Renal cortical epithelial cell (primary cell): ENCODE measurements at regions not wholly inside any gene's neighbourhood (a gene's known extent, or its start where the extent isn't known, plus 50 kb on each side); places are given as distances from the start of the nearest gene placed in this dataset.

ENCODE experiments used
- DNase-seq: peaks from one replicate; pipeline ENCODE4 v3.0.0-alpha.2; 2011; ENCODE audit warnings: low read depth

DNA sequence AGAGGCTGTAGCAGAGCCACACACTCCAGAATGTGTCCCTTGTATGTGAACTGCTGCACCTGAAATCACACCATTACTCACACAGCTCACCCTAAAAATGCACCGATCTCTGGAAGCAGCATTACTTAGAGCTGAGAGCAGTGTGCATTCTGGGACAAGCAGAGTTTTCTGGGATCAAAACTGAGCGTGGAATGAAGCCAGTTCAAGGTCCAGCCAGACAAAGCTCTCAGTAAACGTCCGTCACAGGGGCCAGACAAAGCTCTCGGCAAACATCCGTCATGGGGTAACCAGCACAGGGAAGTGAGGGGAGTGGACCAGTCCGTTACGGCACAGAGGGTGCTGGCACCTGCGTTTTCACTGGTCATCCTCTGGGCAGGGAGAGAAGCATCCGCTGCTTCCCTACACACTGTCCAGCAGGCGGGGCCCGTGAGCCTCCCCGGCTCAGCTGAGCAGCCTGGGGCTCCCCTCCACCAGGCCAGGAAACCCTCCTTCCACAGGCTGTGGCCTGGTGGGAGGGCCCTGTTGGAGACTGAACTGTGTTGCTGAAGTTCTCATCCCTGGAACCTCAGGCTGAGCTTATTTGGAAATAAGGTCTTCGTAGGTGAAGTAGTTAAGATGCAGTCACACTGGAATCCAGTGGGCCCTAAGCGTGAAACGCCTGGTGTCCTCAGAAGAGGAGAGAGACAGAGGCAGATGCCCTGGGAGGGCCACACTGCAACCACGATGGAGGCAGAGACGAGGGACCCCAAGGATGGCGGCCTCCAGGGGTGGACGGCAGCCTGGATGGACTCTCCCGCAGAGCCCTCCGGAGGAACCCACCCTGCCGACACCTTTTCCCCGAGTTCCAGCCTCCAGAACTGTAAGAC, 883.9 kb downstream of the BRD1 start:
- DNase-seq, result no peak

DNA sequence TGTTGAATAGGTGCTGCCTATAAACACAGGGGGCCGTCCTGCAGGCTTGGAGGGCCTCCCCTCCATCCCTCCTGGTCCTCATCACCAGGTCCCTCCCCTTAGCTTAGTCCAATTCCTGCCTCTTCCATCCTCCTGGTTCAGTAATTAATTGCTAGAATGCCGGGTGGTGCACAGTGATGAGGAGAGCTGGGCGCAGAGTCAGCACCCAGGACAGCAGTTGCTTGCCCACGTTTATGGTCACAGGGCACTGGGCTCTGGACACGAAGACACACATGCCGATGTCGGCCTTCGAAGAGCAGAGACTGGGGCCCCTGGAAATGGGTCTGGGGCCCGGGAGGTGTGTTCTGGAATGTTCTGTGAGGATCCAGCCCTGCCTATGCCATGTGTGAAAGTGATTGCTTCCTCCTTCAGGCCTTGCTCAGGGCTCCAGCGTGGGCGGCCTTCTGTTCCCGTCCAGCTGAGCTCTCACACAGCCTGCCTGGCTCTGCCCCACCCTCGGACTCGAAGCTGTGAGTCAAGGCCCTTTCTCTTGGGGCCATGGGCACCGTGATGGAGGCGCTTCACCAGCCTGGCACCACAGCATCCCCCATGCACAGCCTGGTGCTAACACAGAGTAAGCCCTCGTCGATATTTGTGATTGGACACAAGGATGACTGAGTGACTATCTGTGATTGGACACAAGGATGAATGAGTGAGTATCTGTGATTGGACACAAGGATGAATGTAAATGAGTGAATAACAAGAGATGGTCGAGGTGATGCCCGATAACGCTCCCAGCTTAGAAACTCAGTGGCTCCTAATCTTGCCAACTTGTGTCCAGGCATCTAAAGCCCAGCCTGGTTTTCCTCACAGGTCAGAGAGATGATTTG, 884.7 kb downstream of the BRD1 start:
- DNase-seq, result no peak

DNA sequence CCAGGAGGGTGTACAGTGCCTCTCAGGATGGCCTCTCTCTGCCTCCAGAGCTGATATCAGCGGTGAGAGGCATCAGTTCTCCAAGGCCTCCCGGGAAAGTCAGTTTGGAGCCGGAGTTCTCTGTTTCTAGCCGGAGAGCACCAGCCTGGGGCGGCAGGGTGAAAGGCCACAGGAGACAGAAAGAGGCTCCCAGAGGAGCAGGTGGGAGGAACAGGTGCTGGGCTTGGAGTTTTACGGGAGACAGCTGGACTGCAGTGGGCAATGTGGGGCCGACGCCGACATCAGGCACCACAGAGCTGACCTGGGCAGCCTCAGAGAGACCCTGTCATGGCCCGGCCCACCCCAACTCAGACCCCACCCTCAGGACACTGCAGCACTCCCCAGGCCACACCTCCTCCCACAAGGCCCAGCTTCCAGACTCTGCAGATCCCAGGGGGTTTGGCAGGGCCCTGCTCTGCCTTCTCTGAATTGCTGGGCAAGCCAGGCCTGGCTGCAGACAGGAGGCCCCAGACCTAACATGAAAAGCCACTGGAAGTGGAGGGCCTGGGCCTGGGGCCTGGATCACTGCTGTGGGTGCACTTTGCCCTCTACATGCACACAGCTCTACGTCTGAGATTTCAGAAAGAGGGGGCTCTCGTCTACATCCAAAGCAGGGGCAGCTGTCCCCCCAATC, 885.6 kb downstream of the BRD1 start:
- no peak for DNase-seq

DNA sequence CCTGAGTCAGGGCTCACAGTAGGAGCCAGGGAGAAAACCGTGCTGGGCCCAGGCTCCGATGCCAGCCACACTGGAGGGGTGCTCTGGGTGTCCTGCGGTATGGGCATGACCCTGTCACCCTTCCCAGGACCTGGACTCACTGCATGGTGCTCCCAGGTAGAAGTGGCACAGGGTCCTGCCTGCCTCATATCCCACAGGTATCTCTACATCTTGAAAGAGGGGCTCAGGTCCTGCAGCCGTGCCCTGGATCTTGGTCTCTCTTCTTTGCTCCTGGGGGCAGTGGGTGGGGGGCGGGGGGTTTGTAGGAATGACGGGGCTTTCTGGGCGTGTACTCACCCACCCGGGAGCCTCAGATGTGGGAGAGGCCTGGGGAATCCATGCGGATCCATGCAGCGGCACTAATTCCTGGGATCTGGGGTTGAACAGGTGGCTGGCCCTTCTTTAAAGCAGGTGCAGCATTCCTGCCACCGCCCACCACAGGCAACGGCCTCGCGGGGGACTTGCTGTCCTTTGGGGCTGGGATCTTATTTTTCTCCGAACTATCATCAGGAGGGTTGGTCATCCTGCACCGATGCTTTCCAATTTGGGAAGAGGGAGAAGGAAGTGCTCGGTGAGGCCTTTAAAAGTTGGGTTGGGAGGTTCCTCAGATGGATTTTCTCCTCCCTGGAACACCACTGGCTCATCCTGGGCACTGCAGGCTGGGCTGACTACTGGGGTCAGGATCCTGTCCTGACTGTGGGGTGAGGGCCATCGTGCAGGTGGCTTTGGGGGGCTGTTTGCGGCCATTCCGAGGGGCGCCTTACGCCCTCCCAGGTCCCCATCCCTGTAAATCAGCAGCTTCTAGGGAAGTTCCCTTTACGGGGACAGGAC, 886.4 kb downstream of the BRD1 start:
- no peak for DNase-seq

DNA sequence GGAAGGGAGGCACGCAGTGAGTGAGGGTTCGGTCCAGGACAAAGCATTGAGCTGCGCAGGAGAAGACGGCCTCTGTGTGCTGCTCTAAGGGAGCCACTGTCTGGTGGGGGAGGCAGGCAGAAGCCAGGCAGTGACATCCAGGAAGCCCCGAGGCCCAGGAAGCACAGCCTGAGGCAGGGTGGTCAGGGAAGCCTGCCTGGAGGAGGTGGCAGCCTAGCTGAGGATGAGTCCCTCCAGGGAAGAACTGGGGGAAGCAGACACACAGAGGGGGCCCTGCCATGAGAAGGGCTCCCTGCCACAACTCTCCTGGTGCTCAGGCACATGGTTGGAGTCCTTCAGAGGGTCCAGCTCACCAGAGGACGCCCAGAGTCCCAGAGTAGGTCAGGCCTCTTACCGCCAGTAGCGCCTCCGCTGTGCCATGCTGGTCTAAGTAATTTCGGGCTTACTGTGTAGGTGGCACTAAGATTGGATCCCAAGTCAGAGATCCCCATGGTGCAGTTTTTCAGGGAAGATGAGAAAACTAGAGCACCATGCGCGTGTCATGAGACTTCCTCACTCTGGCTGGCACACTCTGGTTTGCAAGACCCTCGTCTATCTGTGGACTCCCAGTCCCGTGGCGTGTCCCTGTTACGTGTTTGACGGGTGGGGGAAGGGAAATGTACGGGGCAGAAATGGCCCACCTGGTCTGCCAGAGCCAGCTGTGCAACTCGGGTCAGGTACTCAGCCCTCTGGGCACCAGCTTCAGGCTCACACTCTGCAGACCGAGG, 887.2 kb downstream of the BRD1 start:
- no peak for DNase-seq

DNA sequence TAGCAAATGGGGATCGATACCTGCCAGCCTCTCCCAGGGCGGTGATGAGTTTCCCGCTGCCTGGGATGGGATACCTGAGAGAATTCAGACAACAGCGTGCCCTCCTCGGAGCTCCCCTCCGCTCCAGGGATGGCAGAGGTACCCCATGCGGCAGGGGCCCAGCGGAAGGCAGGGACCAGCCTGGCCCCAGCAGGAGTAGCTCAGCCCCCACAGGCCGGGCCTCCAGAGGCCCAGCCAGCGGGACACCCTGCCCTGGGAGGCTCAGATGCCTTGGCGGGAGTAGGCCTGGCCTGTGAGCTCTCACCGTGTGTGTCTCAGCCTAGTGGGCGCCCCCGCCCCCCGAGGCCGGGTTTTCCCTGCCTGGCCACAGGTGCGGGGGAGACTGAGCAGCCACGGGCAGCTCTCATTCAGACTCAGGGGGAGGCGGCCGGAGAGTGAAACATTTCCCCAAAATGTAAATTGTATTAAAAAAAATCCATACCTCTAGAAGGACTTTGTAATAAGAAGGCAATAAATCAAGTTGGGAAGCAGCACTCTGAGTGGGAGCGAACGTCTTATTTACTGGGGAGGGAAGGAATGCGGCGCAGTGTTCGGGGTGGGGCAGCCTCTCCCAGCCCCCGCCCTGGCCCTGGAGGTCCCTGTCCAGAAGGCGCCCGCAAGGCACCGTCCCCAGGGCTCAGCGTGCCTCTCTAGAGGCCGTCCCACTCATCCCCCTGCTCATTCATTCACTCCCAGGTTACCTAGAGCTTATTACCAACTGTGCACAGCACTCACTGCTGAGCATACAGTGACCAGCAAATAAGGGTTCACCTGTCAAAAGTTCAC, 888.0 kb downstream of the BRD1 start:
- DNase-seq, result no peak

DNA sequence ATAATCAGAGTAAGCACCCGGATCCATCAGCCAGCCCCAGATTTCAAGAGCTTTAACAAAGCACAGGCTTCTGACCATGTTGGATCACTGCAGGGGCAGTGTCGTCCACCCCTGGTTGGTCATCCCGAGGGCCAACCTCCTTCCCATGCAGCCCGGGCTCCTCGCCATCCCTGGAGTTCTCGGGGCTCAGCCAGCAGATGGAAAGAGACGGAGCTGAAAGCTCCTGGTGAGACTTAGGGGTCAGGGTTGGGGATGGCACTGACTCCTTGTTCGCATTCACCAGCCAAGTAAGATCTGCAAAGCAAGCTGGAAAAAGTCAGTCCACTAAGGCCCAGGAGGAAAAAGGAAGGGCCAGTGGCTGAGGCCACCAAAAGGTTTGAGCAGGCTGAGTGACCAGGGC, 888.9 kb downstream of the BRD1 start:
- DNase-seq, result no peak

DNA sequence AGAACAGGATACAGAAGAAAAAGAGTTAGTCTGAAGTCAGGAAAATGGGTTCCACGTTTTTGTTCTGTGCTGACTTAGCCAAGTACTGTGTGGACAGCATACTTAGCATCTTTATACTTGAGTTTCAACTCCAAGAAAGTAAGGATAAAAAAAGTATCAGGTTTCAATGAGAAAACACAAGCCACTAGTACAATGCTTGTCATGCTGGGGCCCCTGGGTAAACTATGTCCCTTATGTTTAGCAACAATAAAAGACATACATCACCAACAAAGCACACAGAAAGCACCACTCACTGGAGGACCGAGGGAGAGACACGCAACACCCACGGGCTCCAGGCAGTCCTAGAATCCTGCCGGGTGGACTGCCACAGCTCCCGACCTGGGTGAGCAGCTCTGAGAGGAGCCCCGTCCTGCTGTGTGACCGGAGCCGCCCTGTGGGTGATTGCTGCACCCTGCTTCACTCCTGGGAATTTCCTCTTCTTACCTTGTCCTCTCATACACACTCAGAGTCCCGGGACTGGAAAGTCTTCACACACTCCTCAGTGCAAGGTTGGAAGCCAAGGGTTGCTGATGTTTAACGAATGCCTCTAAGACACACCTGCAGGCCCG, 890.5 kb downstream of the BRD1 start:
- no peak for DNase-seq

DNA sequence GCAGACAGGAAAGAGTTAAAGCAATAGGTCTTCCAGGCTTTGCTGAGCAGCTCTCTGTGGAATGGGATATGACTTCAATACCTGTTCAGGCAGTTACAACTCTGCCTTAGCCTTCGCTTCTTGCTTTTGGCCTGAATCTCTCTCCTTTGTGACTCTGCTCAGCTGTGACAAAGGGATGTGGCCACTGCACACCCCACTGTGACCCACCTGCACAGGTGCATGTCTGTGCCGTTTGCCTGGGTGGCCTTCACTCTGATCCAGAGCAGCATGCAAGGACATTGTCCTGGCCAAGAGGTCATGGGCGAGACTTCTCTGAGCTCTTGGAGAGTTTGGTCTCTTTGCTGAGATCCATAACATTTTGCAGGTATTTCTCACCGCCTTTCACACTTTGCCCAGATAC, 891.3 kb downstream of the BRD1 start:
- no peak for DNase-seq

DNA sequence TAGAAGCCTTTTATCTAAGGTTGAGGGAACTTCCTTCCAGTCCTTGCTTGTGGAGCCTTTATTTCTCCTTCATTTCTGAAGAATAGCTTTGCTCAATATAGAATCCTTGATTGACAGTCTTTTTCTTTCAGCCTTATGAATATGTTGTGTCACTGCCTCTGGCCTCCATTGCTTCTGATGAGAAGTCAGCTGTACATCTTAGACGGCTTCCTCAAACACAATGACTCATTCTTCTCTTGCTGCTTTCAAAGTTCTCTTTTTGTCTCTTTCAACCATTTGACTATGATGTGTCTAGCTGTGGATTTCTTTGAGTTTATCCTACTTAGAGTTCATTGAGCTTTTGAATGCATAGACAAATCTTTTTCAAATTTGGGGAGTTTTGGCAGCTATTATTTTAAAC, 893.2 kb downstream of the BRD1 start:
- no peak for DNase-seq

DNA sequence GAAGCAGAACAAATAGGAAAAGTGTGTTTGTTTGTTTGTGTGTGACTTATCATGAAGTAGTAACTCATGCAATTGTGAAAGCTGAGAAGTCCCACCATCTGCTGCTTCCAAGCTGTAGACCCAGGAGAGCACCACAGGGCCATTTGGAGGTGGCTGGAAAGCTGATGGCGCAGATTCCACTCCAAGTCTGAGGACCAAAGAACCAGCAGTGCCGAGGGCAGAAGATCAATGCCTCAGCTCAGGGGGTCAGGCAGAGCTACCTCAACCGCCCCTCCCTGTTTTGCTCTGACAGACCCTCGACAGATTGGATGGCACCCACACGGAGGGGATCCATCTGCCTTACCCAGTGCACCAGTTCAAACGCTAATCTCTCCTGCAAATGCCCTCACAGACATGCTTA, 896.2 kb downstream of the BRD1 start:
- DNase-seq, result no peak

DNA sequence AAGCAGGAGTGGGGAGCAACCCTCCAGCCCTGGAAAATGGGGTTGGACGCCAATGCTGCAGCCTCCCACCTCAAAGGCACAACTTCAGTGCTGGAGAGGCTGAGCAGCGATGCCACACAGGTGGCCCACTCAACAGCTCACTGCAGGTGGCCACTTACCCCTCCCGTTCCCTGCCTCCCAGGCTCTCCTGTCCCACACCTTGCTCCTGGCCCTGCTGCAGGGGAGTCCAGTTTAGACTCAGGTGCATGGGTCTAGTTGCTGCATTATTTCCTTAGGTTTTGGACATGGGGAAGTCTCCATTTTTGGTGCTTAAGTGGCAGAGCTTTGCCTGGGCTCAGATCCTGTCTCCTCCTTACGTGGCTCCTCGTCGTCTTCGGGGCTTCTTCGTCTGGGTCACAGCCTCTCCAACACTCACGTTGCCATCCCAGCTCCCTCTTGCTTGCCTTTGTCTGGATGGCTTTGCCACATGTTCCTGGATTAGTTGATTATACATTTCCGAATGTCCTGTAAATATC, 898.3 kb downstream of the BRD1 start:
- DNase-seq, result no peak

DNA sequence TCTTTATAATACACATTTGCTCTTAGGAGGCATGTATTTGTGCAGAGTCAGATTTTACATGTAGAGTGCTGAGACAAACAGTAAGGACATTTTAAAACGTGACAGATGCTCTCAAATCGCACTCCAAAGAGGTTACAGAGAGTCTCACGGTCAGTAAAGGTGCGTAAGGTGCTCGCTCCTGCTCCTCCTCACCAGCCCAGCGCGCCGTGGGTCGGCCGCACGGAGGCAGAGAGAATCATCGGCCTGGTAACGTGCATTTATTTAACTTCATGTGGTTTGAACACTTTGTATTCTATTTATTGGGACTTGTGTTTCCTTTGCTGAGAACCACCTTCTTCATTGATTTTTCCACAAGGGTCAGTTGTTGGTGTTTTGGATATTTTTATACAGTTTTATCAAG, 900.1 kb downstream of the BRD1 start:
- no peak for DNase-seq

DNA sequence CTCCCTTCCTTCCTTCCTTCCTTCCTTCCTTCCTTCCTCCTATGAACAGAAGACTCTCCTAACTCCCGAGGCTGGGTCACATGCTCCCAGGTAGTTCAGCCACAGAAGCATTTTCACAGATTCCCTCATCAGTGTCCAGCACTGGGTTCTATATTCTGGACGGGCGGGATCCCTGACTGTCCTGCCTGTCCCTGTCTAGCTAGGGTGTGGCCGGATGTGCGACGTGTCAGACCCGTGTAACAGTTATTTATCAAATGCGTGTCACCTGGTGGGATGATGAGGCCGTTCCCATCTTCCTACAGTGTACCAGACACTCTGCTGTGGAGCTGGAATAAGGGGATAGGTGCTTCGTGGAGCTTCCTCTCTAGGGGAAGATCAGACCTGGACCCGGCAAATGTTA, 901.0 kb downstream of the BRD1 start:
- DNase-seq, result no peak

DNA sequence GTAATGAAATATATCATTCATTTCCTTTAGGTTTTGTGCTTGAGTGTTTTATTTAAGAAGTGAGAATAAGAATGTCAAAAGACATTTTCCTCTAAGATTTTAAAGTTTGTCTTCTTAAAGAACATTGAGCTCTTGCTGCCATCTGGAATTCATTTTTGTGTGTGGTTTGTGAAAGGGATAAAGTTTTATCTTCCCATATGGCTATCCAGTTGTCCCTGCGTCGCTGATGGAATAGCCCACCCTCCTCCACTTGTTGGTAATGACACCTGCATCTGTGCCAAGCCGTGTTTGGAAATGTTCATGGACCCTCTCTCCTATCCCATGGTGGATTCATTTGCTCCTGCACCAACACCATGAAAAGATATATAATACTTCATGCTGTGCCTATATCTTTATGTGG, 901.5 kb downstream of the BRD1 start:
- no peak for DNase-seq

DNA sequence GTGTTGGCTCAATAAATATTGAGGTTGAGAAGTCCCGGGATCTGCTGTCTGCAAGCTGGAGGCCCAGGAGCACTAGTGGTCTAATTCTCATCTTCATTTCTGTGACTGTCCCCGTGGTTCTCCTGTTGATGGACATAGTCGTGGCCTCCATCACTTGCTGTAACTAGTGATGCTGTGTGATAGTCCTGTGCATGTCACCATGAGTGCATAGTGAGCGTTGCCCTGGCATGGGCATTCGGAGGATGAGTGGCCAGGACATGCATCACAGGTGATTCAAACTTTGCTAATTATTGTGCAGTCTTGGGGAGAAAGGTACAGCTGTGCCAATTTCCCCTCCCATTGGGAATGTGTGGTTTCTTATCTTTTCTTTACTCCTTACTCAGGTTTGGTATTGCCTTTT, 902.2 kb downstream of the BRD1 start:
- DNase-seq, result no peak

DNA sequence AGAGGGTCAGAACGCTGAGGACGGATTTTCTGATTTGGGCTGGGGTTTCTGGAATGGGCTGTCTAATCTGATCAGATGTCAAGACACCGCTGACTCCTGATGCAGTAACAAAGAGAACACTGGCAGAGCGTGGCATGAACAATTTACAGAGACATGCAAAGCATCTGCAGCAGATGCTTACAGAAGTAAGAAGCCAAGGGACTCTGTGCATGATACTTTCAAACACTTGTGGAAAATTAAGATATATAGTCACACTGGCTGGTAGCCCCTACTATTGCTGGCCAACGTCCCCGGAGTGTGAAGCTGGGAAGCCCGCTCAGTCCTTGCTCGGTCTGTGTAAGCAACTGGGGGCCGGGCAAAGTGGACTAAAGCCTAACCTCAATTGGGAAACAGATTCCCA, 903.7 kb downstream of the BRD1 start:
- no peak for DNase-seq

DNA sequence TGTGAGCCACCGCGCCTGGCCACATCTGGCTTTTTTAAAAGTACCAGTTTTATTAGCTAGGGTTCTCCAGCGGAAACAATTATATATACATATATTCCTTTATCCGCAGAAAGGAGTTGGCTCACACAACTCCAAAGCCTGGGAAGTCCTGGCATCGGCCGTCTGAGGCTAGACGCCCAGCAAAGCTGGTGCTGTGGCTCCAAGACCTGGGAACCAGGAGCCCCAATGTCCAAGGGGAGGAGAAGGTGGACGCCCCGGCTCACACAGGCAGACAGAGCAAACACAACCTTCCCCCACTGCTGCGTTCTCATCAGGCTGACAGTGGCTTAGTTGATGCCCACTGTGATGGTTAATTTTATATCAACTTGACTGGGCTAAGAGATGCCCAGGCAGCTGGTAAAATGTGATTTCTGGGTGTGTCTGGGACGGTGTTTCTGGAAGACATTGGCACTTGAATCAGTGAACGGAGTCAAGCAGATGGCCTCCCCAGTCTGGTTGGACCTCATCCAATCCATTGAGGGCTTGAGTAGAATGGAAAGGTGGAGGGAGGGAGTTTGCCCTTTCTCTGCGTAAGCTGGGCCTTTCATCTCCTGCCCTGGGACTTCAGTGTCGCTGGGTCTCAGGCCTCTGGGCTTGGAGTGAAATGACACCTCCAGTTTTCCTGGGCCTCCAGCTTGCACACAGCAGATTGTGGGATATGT, 904.4 kb downstream of the BRD1 start:
- no peak for DNase-seq
